ENCODE measurements at regions not wholly inside any gene's neighbourhood (a gene's known extent, or its start where the extent isn't known, plus 50 kb on each side); places are given as distances from the start of the nearest gene placed in this dataset.

DNA sequence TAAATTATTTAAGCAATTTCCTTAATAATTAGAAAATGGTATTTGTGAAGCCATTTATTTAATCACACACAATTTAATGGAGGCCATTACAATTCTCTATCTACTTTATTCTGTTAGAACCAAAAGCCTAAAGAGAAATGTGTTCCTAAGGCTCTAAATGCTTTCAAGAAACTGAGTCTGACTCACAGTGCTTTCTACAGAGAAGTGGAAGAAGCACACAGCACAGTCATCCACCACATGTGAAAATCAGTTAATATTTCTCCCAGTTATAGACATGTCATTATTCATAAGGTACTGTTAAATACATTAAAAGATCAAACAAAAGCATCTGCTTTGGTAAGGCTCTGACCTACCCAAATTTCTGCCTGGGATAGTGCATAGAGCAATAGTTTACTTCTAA lies 214.4 kb downstream of the ALDH8A1 start:
- TF ChIP-seq, protein P1, sequence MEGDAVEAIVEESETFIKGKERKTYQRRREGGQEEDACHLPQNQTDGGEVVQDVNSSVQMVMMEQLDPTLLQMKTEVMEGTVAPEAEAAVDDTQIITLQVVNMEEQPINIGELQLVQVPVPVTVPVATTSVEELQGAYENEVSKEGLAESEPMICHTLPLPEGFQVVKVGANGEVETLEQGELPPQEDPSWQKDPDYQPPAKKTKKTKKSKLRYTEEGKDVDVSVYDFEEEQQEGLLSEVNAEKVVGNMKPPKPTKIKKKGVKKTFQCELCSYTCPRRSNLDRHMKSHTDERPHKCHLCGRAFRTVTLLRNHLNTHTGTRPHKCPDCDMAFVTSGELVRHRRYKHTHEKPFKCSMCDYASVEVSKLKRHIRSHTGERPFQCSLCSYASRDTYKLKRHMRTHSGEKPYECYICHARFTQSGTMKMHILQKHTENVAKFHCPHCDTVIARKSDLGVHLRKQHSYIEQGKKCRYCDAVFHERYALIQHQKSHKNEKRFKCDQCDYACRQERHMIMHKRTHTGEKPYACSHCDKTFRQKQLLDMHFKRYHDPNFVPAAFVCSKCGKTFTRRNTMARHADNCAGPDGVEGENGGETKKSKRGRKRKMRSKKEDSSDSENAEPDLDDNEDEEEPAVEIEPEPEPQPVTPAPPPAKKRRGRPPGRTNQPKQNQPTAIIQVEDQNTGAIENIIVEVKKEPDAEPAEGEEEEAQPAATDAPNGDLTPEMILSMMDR (conservative IDR thresholded peaks at IDR 0.05 in 1 of 2, IDR thresholded peaks at IDR 0.05 in 1 of 2; ENCODE audit: low read depth in 1 of 2, low read length in 2 of 2): no peak
- no peak for TF ChIP-seq EZH2 (IDR thresholded peaks at IDR 0.05; ENCODE audit: low read length, missing control alignments)
